ENCODE measurements at regions not wholly inside any gene's neighbourhood (a gene's known extent, or its start where the extent isn't known, plus 50 kb on each side); places are given as distances from the start of the nearest gene placed in this dataset. TPM values are rescaled to one million over a fixed set of nuclear protein-coding genes. Genes with fewer than 3 reads are reported as not detected.

GRCh38 chr7:57399972-57400371 lies 50.0 kb upstream of the ZNF716 start:
- H3K36me3 ChIP-seq (ENCODE audit: control insufficient read depth in 4 of 4, insufficient read depth in 4 of 4, low read length in 4 of 4) = no peaks in the 10 kb centered on the region
- no peaks in the 10 kb centered on the region for H3K27me3 ChIP-seq (ENCODE audit: control insufficient read depth in 3 of 3, insufficient read depth in 3 of 3, low read length in 2 of 3)
- no peaks in the 10 kb centered on the region for H3K4me1 ChIP-seq (ENCODE audit: control insufficient read depth in 5 of 5, insufficient read depth in 5 of 5, low read length in 5 of 5)
- no peak for ATAC-seq (ENCODE audit: insufficient read depth, low FRiP score)
- no peak overlapping the region for H3K9ac ChIP-seq (ENCODE audit: insufficient read depth in 1 of 2, low read length in 2 of 2)
- no peak for DNase-seq
- no peak overlapping the region for H3K4me3 ChIP-seq
- no peak overlapping the region for H3K27ac ChIP-seq (ENCODE audit: low read depth in 1 of 2, low read length in 1 of 2)
- 79 to 87% methylated on average over 5 of the region's 5 CpGs for WGBS, 2 donors
- peaks cover 0 to 47% (median 4%) of the 10 kb centered on the region in 4 donors for H3K9me3 ChIP-seq (ENCODE audit: control insufficient read depth in 4 of 4, insufficient read depth in 3 of 4, low read length in 3 of 4)
- no peak for TF ChIP-seq CTCF (IDR thresholded peaks at IDR 0.05; ENCODE audit: control extremely low read depth, extremely low read depth)

Small RNAs in the stretch of these regions (small RNA-seq; reads per million reads assigned to genes)
- gene RNU7-157P (ENCODE audit: low replicate concordance) = not detected
